HL-60 (cell line): ENCODE measurements at regions not wholly inside any gene's neighbourhood (a gene's known extent, or its start where the extent isn't known, plus 50 kb on each side); places are given as distances from the start of the nearest gene placed in this dataset.

ENCODE experiments used
- DNase-seq, 2 experiments: peaks; one replicate each; pipeline ENCODE4 v3.0.0-alpha.2; 2010 to 2020; ENCODE audit warnings: low read depth in 1 of 2, low spot score in 1 of 2
- H3K27ac ChIP-seq: fragments of 250-450 bp; sonication (Bioruptor Pico); replicated peaks from 2 replicates; pipeline ENCODE4 v1.5.1; 2020; ENCODE audit warnings: mild to moderate bottlenecking, moderate library complexity
- H3K27me3 ChIP-seq: fragments of 250-450 bp; sonication (Bioruptor Pico); 2 replicates; pipeline ENCODE4 v1.5.1; 2021; ENCODE audit warnings: mild to moderate bottlenecking, moderate library complexity; ENCODE audit not compliant: insufficient read depth, poor library complexity, severe bottlenecking
- H3K4me3 ChIP-seq: replicated peaks from 2 replicates; pipeline ENCODE4 v1.5.1; 2011; ENCODE audit warnings: mild to moderate bottlenecking, control low read depth, low read length; ENCODE audit not compliant: insufficient read depth
- GABPA ChIP-seq: IDR thresholded peaks from 2 replicates; pipeline ENCODE4 v1.6.1; 2012; ENCODE audit warnings: low read depth
- POLR2AphosphoS5 ChIP-seq: IDR thresholded peaks from 2 replicates; pipeline ENCODE4 v1.6.1; 2012; ENCODE audit warnings: low read depth
- SPI1 ChIP-seq: IDR thresholded peaks from 2 replicates; pipeline ENCODE4 v1.6.1; 2012; ENCODE audit warnings: low read depth, mild to moderate bottlenecking, borderline replicate concordance
- TF ChIP-seq, protein P1 (sequence below): IDR thresholded peaks from one replicate; pipeline ENCODE4 v1.5.1; 2011; ENCODE audit warnings: low read length, control low read depth, inconsistent platforms; ENCODE audit not compliant: insufficient read depth
- TF ChIP-seq, protein P2 (sequence below): IDR thresholded peaks from 2 replicates; pipeline ENCODE4 v1.6.1; 2012; ENCODE audit warnings: low read depth; ENCODE audit not compliant: insufficient replicate concordance

DNA sequence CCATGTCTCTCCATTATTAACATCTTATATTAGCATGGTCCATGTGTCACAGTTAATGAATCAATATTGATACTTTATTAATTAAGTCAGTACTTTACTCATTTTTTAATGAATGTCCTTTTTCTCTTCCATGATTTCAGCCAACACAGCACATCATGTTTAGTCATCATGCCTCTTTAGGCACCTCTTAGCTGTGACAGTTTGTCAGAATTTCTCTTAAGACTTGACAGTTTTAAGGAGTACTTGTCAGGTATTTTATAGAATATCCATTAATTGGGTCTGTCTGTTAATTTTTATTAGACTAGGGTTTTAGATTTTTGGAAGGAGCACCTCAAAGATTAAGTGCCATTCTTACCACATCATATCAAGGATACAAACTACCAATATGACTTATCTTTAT, 729.4 kb downstream of the HACE1 start:
- Histone ChIP-seq H3K4me3 (no peak overlapping the region), H3K27me3 (no peaks in the 10 kb centered on the region), H3K27ac (no peak overlapping the region)
- TF ChIP-seq SPI1 = no peak
- no peak for TF ChIP-seq GABPA
- no peak for TF ChIP-seq POLR2AphosphoS5
- TF ChIP-seq, protein P1, sequence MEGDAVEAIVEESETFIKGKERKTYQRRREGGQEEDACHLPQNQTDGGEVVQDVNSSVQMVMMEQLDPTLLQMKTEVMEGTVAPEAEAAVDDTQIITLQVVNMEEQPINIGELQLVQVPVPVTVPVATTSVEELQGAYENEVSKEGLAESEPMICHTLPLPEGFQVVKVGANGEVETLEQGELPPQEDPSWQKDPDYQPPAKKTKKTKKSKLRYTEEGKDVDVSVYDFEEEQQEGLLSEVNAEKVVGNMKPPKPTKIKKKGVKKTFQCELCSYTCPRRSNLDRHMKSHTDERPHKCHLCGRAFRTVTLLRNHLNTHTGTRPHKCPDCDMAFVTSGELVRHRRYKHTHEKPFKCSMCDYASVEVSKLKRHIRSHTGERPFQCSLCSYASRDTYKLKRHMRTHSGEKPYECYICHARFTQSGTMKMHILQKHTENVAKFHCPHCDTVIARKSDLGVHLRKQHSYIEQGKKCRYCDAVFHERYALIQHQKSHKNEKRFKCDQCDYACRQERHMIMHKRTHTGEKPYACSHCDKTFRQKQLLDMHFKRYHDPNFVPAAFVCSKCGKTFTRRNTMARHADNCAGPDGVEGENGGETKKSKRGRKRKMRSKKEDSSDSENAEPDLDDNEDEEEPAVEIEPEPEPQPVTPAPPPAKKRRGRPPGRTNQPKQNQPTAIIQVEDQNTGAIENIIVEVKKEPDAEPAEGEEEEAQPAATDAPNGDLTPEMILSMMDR = no peak
- TF ChIP-seq, protein P2, sequence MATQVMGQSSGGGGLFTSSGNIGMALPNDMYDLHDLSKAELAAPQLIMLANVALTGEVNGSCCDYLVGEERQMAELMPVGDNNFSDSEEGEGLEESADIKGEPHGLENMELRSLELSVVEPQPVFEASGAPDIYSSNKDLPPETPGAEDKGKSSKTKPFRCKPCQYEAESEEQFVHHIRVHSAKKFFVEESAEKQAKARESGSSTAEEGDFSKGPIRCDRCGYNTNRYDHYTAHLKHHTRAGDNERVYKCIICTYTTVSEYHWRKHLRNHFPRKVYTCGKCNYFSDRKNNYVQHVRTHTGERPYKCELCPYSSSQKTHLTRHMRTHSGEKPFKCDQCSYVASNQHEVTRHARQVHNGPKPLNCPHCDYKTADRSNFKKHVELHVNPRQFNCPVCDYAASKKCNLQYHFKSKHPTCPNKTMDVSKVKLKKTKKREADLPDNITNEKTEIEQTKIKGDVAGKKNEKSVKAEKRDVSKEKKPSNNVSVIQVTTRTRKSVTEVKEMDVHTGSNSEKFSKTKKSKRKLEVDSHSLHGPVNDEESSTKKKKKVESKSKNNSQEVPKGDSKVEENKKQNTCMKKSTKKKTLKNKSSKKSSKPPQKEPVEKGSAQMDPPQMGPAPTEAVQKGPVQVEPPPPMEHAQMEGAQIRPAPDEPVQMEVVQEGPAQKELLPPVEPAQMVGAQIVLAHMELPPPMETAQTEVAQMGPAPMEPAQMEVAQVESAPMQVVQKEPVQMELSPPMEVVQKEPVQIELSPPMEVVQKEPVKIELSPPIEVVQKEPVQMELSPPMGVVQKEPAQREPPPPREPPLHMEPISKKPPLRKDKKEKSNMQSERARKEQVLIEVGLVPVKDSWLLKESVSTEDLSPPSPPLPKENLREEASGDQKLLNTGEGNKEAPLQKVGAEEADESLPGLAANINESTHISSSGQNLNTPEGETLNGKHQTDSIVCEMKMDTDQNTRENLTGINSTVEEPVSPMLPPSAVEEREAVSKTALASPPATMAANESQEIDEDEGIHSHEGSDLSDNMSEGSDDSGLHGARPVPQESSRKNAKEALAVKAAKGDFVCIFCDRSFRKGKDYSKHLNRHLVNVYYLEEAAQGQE = no peak
- no peak for DNase-seq

DNA sequence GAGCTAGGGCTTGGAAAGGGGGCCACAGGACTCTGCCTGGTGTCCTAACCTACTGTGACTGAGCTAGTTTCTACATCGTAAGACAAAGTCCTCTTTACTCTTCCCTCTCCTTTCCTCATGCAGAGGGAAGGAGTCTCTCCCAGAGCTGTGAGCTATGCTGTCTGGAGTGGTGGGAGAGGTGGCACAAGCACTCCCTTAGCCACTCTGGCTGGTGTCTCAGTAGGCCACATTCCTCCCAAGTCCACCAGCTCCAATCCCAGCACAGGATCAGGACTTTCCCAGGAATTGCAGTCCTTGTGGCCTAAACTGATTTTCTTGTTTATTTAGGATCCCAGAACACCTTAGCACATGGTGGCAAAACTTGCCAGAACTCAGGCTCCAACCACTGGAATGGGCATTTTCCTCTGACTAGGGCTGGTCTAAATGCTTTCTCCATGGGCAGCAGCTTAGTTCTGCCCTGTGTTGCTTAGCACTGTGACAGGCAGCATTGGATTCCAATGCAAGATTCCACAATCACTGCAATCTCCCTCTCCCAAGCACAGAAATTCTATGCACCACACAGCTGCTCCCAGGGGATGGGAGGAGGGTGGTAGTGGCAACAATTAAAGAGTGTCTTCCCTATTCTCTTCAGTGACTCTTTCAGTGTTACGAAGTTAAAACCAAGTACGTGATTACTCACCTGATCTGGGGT, 733.3 kb downstream of the HACE1 start:
- Histone ChIP-seq H3K4me3 (no peak overlapping the region), H3K27ac (no peak overlapping the region), H3K27me3 (no peaks in the 10 kb centered on the region)
- TF ChIP-seq, protein P2 = no peak
- TF ChIP-seq SPI1 (no peak), POLR2AphosphoS5 (no peak), GABPA (no peak)
- TF ChIP-seq, protein P1 = no peak
- DNase-seq = no peak

DNA sequence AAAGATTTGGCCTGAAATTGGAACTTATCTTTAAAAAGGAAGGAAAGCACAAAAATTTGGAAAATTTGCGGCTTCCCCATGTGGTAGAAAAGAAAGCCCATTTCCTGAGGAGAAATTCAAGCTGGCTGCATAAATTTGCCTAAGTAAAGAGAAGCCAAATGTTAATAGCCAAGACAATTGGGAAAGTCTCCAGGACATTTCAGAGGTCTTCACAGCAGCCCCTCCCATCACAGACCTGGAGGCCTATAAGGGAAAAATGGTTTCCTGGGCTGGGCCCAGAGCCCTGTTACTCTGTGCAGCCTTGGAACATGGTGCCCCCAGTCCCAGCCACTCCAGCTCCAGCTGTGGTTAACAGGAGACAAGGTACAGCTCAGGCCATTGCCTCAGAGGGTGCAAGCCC, 736.5 kb downstream of the HACE1 start:
- no peak for DNase-seq
- no peaks in the 10 kb centered on the region for H3K27me3 ChIP-seq
- no peak overlapping the region for H3K4me3 ChIP-seq
- TF ChIP-seq POLR2AphosphoS5 (no peak), SPI1 (no peak), GABPA (no peak)
- TF ChIP-seq, protein P1 = no peak
- TF ChIP-seq, protein P2 = no peak
- H3K27ac ChIP-seq = no peak overlapping the region
